CD4-positive, alpha-beta T cell treated with Interferon gamma for 1 hour (primary cell): ENCODE measurements at regions not wholly inside any gene's neighbourhood (a gene's known extent, or its start where the extent isn't known, plus 50 kb on each side); places are given as distances from the start of the nearest gene placed in this dataset.

Experiments used
- DNase-seq: peaks from one replicate; pipeline ENCODE4 v3.0.0-alpha.2; 2020

GRCh38 chr10:130809181-130809580 lies 502.3 kb downstream of the TCERG1L start:
- DNase-seq: no peak

GRCh38 chr10:130809761-130810515 lies 501.6 kb downstream of the TCERG1L start:
- no peak for DNase-seq

GRCh38 chr10:130810856-130811255 lies 500.7 kb downstream of the TCERG1L start:
- DNase-seq: no peak

GRCh38 chr10:130812381-130813148 lies 499.0 kb downstream of the TCERG1L start:
- no peak for DNase-seq

GRCh38 chr10:130814610-130815009 lies 496.9 kb downstream of the TCERG1L start:
- no peak for DNase-seq

DNA sequence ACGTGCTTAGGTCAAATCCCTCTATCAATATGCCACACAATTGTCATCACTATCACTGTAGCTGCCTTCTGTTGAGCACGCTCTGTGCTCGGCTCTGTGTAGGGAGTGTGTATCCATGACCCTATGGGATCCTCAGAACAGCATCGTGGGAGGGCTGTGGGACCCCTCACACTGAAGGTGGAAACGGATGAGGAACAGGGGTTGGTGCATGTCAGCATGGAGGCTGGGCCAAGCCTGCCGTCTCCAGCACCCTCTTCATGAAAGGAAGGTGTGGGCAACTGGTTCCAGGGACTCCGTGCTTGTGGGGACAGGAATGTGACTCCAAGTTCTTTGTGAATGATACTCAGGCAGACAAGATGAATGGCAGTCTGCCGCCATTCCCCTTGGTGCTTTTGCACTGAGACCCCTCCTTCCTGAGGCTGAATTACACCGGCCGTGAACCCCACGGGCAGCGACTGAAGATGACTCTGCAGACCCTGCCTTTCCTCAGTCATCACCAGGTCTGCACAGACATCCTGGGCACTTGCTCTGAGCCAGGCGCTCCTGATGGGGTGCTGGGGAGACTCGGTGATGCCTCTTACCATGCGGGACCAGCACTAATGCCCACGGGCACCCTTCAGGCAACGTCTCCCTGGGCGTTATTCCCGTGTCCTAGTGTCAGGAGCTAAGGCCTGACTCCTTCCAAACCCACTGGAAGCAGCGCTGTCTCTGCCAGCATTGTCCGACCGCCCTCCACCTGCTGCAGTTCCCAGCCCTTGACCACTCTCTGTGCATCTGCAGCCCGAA lies 495.2 kb downstream of the TCERG1L start:
- no peak for DNase-seq

GRCh38 chr10:130817046-130817624 lies 494.4 kb downstream of the TCERG1L start:
- no peak for DNase-seq

GRCh38 chr10:130817674-130818073 lies 493.8 kb downstream of the TCERG1L start:
- no peak for DNase-seq

DNA sequence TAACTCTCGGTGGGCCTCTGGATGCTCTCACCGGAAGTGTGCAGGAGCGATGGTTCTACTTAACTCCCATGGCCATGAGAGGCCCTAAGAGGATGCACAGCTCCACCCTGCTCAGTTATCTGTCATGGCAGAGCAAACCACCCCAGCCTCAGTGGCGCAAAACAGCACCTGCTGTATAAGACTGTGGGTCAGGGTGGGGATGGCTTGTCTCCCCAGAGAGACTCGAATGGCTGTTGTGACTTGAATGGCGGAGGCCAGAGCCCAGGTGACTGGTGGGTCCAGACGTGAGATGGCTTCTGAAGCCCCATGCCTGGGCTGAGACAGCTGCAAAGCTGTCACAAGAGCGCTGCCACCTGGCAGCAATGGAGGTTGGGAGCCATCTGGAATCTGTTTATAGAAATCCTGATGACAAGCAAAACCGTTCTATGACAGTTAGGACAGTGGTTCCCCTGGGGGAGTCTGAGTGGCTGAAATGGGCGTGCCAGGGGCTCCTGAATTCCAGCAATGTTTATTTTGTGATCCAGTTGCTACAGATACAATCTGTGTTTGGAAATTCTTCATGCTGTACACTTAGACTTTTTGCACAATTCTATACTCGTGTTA lies 490.5 kb downstream of the TCERG1L start:
- DNase-seq: no peak

GRCh38 chr10:130824230-130825014 lies 487.1 kb downstream of the TCERG1L start:
- no peak for DNase-seq

GRCh38 chr10:130833596-130833995 lies 477.9 kb downstream of the TCERG1L start:
- DNase-seq: no peak

GRCh38 chr10:130834170-130834569 lies 477.4 kb downstream of the TCERG1L start:
- no peak for DNase-seq

DNA sequence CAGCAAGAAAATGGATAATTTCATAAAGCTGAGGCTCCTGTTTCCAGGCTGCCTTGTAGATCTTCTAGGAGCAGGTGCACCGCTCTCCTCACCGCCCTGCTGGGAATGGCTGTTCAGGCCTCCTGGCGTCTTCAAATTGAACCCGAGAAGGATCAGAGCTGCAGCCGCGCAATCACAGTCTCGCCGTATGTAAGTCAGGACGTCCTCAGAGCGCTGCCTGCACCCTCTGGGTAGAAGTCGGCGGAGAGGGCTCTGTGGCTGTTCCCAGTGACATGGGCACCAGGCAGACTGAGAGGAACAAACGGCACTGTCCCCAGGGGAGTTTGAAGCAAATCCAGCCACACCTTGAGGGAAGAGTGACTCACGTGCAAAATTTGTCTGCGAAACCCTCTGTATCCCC lies 476.9 kb downstream of the TCERG1L start:
- DNase-seq: no peak

- DNase-seq: no peak
These were observed 476.5 kb downstream of the TCERG1L start for GRCh38 chr10:130835068-130835467.

GRCh38 chr10:130836344-130836743 lies 475.2 kb downstream of the TCERG1L start:
- DNase-seq: no peak

DNA sequence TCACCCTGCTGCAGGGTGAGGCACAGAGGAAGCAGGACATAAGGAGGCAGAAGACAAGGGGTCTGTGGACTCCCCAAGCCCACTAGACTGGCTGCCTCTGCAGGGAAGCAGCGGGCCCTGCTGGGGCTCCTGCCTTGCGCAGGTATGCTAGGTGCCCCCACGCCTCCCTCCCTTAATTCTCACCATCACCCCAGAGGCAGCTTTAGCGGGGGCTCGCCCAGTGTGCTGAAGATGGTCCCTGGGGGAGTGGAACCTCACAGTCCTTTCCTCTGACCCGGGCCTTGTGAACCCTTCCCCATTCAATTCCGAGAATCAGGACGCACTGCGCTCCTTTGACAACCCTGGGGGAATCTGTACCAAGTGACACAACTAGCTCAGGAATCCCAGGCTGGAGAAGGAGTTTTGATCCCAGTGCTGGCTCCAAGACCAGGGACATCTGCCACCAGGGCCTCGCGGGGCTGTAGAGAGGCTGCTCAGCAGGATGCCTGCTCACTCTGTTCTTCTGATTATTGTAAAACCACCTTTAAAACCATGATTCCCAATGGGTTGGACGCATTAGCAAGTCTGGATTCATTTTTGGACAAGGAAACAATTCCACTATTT lies 468.4 kb downstream of the TCERG1L start:
- no peak for DNase-seq

GRCh38 chr10:130844310-130844709 lies 467.2 kb downstream of the TCERG1L start:
- no peak for DNase-seq

DNA sequence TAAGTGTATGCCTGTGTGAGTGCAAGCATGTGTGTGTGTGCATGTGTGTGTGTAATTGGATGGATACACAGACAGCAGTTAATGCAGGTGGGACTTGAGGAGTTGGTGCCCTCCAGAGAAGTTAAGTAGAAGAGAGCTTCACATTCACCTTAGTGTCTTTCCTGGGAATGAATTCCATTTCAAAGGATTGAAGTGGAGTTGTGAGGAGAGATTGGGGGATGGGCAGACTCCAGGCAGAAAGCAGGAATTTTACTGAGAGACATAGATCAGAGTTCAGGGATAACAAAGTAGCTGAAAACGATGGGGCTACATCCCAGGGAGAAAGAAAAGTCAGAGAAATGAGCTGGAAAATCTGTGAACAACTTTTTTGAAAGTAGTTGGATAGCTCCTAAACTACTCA lies 464.4 kb downstream of the TCERG1L start:
- DNase-seq: no peak

GRCh38 chr10:130848855-130849254 lies 462.7 kb downstream of the TCERG1L start:
- no peak for DNase-seq

GRCh38 chr10:130854151-130854550 lies 457.4 kb downstream of the TCERG1L start:
- no peak for DNase-seq

- no peak for DNase-seq
These were observed 453.8 kb downstream of the TCERG1L start for GRCh38 chr10:130857631-130858295.
